Aorta (tissue), 5 donors: ENCODE measurements at regions not wholly inside any gene's neighbourhood (a gene's known extent, or its start where the extent isn't known, plus 50 kb on each side); places are given as distances from the start of the nearest gene placed in this dataset.

ENCODE experiments used
- ATAC-seq: fragments of 200-7000 bp; cut with Tn5 transposase; one replicate; pipeline ENCODE4 v1.9.1; 2022; ENCODE audit warnings: moderate library complexity; ENCODE audit not compliant: low FRiP score
- DNase-seq, 2 donors: peaks; one replicate each; pipeline ENCODE4 v3.0.0-alpha.2; 2020
- H3K27ac ChIP-seq, 2 donors: one replicate each; pipeline ENCODE4 v1.5.1; 2013; ENCODE audit warnings: low read length in 2 of 2, mild to moderate bottlenecking in 2 of 2, moderate library complexity in 2 of 2, control low read depth in 1 of 2, inconsistent platforms in 1 of 2, low read depth in 1 of 2
- H3K27me3 ChIP-seq, 2 donors: one replicate each; pipeline ENCODE4 v1.6.1; 2013; ENCODE audit warnings: control low read depth in 1 of 2, low read length in 1 of 2, mild to moderate bottlenecking in 1 of 2, moderate library complexity in 1 of 2; ENCODE audit not compliant: insufficient read depth in 2 of 2, control insufficient read depth in 1 of 2
- H3K36me3 ChIP-seq, 2 donors: one replicate each; pipeline ENCODE4 v1.6.1; 2013; ENCODE audit warnings: control low read depth in 1 of 2, low read length in 1 of 2, mild to moderate bottlenecking in 1 of 2; ENCODE audit not compliant: insufficient read depth in 2 of 2, control insufficient read depth in 1 of 2
- H3K4me1 ChIP-seq, 2 donors: one replicate each; pipeline ENCODE4 v1.6.1; 2013; ENCODE audit warnings: low read length in 2 of 2, control low read depth in 1 of 2, mild to moderate bottlenecking in 1 of 2, moderate library complexity in 1 of 2; ENCODE audit not compliant: insufficient read depth in 2 of 2, control insufficient read depth in 1 of 2
- H3K4me3 ChIP-seq, 2 donors: one replicate each; pipeline ENCODE4 v1.5.1; 2013; ENCODE audit warnings: low read length in 2 of 2, control low read depth in 1 of 2, mild to moderate bottlenecking in 1 of 2
- H3K9me3 ChIP-seq: one replicate; pipeline ENCODE4 v1.6.1; 2013; ENCODE audit warnings: mild to moderate bottlenecking, low read length; ENCODE audit not compliant: control insufficient read depth
- WGBS, 2 donors: extraction: QIAGEN DNeasy Blood & Tissue Kit; methylation state at CpG; one replicate each; pipeline ENCODE4 v1.1.7; 2013; 5-methylcytosine and 5-hydroxymethylcytosine counted together
- intact Hi-C, 2 donors: fragments of 100-400 bp; cut with DNase I; formaldehyde crosslinking; loops; one replicate each; pipeline versions ENCODE4 v1.14.2 to v1.15.0; 2022
- donor health status: healthy with polysubstance abuse.
- donor health status: Bipolar disorder and iron deficiency.
- donor health status: DM: no; HTN: no; CAD: no.
- donor health status: DM: no; HTN: no; CAD: no.
- donor health status: DM: yes; HTN: yes; CAD: no.

DNA sequence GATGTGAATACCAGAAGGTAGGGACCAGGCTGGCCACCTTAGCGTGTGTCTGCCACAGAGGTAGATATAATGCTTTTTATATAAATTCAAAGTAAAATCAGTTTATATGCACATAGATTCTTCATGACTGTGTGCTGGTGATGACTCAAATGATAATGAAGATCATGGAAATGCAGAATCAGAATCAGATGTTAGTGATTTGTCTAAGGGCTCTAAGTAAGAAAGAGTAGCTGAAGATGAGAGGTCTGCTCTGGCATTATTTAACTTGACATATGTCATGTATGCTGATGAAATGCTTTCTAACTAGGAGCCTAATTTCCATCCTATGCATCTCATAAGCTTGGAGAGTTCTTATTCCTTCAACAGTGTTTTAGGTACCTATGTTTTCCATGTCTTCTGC lies 50.3 kb upstream of the DPH6 start:
- Histone ChIP-seq H3K27me3 (no peaks in the 10 kb centered on the region), H3K36me3 (peaks cover 0 to 4% of the 10 kb centered on the region in 2 donors), H3K27ac (no peak overlapping the region), H3K4me1 (no peaks in the 10 kb centered on the region), H3K4me3 (no peak overlapping the region), H3K9me3 (no peaks in the 10 kb centered on the region)
- ATAC-seq (no peak), DNase-seq (no peak)
- intact Hi-C loops, result no loop called here
- WGBS, 2 donors, result 98 to 99% methylated on average over 1 of the region's 1 CpG

DNA sequence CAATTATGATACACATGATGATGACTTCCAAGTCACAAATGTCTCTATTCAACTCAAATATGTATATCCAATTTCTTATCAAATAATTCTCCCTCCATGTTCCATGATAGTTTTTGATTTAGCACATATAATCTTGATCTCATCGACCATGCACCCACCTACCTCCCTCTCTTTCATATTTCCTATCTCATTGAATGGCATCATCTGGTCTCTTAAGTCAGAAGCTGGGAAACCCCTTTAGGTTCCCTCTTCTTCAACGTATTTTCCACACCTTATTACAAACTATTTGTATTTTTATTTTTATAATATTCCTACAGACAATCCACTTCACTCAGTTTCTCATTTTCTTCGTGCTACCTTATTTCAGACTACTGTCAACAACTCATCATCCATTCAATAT lies 56.9 kb upstream of the DPH6 start:
- WGBS, 2 donors, result 91 to 95% methylated on average over 3 of the region's 3 CpGs
- DNase-seq, result no peak

DNA sequence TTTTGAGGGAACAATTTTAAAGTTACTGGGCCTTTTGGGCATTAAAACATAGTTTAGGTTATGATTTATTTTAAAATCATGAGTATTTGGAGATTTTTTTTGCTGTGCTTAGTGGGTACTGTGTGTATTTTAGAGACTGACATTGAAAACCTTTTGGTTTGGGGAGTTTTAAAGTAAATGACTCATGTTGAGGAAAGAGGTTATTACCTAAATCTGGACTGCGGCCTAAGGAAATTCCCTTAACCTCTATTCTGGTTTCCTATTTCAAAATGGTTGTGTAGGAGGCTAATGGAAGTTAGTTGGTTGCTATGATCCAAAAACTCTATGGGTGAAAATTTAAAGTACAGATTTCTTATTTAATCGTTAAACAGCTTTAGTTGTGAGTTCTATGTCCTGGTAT lies 57.3 kb upstream of the DPH6 start:
- WGBS, 2 donors, result 68 to 71% methylated on average over 2 of the region's 2 CpGs
- intact Hi-C loops, result loop anchor here in 1 of 2 donors (10.0 kb wide), 1 partner anchor 92 kb away; no protein-coding TSS in a partner anchor
- Histone ChIP-seq H3K9me3 (no peaks in the 10 kb centered on the region), H3K4me1 (peaks cover 0 to 2% of the 10 kb centered on the region in 2 donors), H3K36me3 (no peaks in the 10 kb centered on the region), H3K27me3 (no peaks in the 10 kb centered on the region), H3K4me3 (no peak overlapping the region), H3K27ac (no peak overlapping the region)
- DNase-seq (no peak), ATAC-seq (no peak)

More for the DNA sequence above, 56.9 kb upstream of the DPH6 start:
- ATAC-seq, result no peak
- Histone ChIP-seq H3K9me3 (no peaks in the 10 kb centered on the region), H3K27ac (no peak overlapping the region), H3K4me3 (no peak overlapping the region), H3K4me1 (peaks cover 0 to 2% of the 10 kb centered on the region in 2 donors), H3K36me3 (no peaks in the 10 kb centered on the region), H3K27me3 (no peaks in the 10 kb centered on the region)
- intact Hi-C loops, result loop anchor here in 1 of 2 donors (10.0 kb wide), 1 partner anchor 92 kb away; no protein-coding TSS in a partner anchor

DNA sequence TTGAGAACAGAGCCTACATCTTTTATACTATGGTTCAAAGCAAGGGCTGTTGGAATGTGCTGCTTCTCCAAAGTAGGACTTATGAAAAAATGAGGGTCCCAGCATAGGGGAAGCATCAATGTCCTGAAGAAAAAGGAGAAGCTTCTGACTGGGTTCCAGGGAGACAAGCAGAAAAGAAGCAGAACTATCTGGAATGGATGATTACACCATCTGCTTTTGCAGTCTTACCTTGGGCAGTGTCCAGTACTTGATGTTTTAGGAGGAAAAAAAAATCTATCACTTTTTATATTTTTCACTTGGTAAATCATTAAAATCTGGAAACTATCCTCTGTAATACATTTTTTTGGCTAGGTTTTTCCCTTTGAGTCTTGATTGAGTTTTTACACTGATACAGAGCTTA lies 57.9 kb upstream of the DPH6 start:
- Histone ChIP-seq H3K36me3 (no peaks in the 10 kb centered on the region), H3K9me3 (no peaks in the 10 kb centered on the region), H3K27me3 (no peaks in the 10 kb centered on the region), H3K4me1 (peaks cover 0 to 2% of the 10 kb centered on the region in 2 donors), H3K27ac (no peak overlapping the region), H3K4me3 (no peak overlapping the region)
- ATAC-seq, result no peak
- no peak for DNase-seq
- intact Hi-C loops, result loop anchor here in 1 of 2 donors (10.0 kb wide), 1 partner anchor 91 kb away; no protein-coding TSS in a partner anchor

DNA sequence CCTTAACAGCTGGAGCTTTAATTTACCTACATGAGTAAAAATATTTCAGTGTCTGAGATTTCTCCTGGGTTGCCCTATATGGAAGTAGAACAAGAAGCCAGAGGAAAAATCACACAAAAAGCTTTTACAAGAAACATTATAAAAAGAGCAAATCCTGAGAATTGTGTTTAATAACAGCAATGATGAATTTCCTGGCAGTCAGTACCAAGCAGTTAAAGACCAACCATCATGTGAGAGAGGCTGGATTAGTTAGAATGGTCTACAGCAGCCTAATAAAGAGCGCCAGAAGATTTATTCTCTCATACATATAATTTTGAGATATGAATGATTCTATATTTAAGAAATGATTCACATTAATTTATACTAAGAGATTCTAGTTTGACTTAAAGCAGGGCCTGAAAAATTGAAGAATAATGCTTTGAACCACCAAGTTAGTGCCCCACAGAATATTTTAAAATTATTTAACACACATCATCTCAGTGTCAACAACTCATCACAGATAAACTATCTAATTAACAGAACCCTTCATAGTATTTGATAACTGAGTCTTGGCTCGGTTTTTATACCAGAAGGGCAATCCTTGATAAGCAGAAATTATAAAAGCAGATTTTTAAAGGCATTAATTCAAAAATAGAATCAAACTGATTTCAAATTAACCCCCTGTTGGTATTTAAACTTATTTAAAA lies 59.9 kb upstream of the DPH6 start:
- intact Hi-C loops, result loop anchor here in 1 of 2 donors (5.0 to 10.0 kb wide), 2 partner anchors 59 to 89 kb away; partner anchors contain the start of gene DPH6

DNA sequence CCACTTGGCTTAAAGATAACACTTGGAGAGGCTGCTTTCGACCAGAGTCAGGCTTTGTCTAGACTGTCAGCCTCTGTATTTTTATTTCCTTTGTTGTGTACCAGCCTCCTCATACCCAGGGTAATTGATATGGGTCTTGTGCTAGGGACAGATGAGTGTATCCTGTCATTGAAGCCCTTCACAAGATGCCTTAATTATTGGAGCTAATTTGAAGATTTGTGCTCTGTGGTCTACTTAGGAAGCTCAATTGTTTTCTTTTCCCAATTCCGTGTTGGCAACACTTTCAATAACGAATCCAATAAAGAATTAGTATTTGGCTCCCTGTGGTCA lies 60.5 kb upstream of the DPH6 start:
- Histone ChIP-seq H3K4me3 (no peak overlapping the region), H3K4me1 (peaks cover 0 to 2% of the 10 kb centered on the region in 2 donors), H3K27me3 (no peaks in the 10 kb centered on the region), H3K36me3 (no peaks in the 10 kb centered on the region), H3K9me3 (no peaks in the 10 kb centered on the region), H3K27ac (peak overlapping the region in 1 of 2 donors; percentile 92)
- intact Hi-C loops, result loop anchor here in 1 of 2 donors (5.0 to 10.0 kb wide), 2 partner anchors 59 to 88 kb away; partner anchors contain the start of gene DPH6
- ATAC-seq (no peak), DNase-seq (no peak)
- 9 to 12% methylated on average over 3 of the region's 3 CpGs for WGBS, 2 donors

More for the DNA sequence above, 59.9 kb upstream of the DPH6 start:
- ATAC-seq (peak; percentile 44), DNase-seq (no peak)
- 14 to 19% methylated on average over 2 of the region's 2 CpGs for WGBS, 2 donors
- peaks cover 0 to 2% of the 10 kb centered on the region in 2 donors for H3K4me1 ChIP-seq
- H3K4me3 ChIP-seq, result no peak overlapping the region
- peak overlapping the region; percentile 40 to 92 for H3K27ac ChIP-seq
- no peaks in the 10 kb centered on the region for H3K9me3 ChIP-seq
- H3K27me3 ChIP-seq, result no peaks in the 10 kb centered on the region
- no peaks in the 10 kb centered on the region for H3K36me3 ChIP-seq

DNA sequence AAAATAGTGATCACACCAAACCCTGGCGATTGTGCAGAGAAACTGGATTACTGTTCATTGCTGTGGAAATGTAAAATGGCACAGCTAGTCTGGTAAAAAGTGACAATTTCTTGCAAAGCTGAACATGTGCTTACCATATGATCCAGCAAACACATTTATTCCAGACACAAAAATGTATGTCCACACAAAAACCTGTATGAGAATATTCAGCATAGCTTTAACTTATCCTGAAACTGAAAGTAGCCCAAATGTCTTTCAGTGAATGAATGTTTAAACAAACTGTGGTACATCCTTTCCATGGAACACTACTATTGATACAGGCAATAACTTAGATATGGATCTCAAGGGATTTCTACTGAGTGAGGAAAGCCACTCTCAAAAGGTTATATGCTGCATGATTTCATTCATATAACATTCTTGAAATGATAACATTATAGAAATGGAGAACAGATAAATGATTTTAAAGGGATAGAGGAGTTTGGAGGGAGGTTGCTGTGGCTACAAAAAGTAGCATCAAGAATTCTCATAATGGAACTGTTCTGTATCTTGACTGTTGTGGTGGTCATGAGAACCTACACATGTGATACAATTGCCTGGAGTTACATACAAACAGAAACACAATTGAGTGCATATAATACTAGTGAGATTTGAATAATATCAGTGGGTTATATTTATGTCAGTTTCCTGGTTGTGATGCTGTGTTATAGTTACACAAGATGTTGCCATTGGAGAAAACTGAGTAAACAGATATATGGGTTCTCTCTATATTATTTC lies 70.7 kb upstream of the DPH6 start:
- intact Hi-C loops, result no loop called here
- no peaks in the 10 kb centered on the region for H3K9me3 ChIP-seq

DNA sequence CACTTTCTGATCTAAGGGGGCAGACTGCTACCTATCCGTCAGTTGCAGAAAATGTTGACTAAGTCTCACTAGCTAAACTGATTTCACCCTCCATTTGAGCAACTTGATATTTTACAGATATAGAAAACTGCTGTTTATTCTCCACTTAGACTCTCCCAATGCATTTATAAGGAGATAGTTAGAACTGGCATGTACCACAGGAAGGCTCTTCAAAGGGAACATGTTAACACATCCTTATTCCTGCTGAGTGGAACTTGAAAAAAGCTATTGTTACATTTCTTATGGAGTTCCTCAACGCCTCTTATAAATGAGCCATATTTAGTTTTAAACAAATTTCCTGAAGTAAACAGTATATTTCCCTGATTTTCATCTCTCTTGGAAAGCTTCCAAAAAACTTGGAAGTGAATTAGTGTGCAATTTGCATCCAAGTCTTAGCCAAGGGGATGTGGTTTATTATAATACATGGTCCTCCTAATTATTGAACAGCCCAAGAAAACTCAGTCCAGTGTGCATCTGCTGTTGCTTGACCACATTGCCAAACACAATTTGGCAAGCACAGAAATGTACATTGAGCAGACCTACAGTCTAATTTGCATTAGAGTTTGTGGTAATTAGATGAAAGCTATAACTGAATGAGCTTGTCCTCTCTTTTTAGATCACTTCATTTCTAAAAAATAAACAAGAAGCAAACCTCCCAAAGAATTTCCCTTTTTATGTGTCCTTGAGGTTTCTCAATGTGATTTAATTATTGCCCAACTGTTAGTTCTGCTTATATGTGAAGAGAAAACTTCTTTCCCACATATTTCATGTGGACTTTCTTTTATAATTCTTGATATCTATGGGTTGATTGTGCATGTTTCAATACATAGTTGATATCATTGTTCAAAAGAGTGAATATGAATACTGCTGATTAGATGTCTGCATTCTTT lies 72.6 kb upstream of the DPH6 start:
- WGBS, 2 donors, result 67 to 72% methylated on average over 2 of the region's 2 CpGs
- ATAC-seq, result no peak
- Histone ChIP-seq H3K9me3 (no peaks in the 10 kb centered on the region), H3K36me3 (no peaks in the 10 kb centered on the region), H3K27ac (no peak overlapping the region), H3K4me3 (no peak overlapping the region), H3K4me1 (peaks cover 0 to 2% of the 10 kb centered on the region in 2 donors), H3K27me3 (no peaks in the 10 kb centered on the region)
- DNase-seq, result no peak
- intact Hi-C loops, result no loop called here

More for the DNA sequence above, 70.7 kb upstream of the DPH6 start:
- no peaks in the 10 kb centered on the region for H3K27me3 ChIP-seq
- no peak overlapping the region for H3K4me3 ChIP-seq
- DNase-seq (no peak), ATAC-seq (no peak)
- H3K36me3 ChIP-seq, result no peaks in the 10 kb centered on the region
- no peak overlapping the region for H3K27ac ChIP-seq
- H3K4me1 ChIP-seq, result peaks cover 0 to 2% of the 10 kb centered on the region in 2 donors
- WGBS, 2 donors, result 90 to 95% methylated on average over 1 of the region's 1 CpG
